OCI-LY3 (cell line): ENCODE measurements at regions not wholly inside any gene's neighbourhood (a gene's known extent, or its start where the extent isn't known, plus 50 kb on each side); places are given as distances from the start of the nearest gene placed in this dataset.

Source experiments
- H2AFZ ChIP-seq: fragments of 200-600, 300-600 bp; shearing (Covaris generic); 2 replicates; pipeline ENCODE4 v1.6.0; 2014; ENCODE audit warnings: antibody characterized with exemption, low read depth, low read length
- H3K27ac ChIP-seq: fragments of 200-600, 300-600 bp; sonication (generic); 2 replicates; pipeline ENCODE4 v1.5.1; 2014; ENCODE audit warnings: mild to moderate bottlenecking, low read length, moderate library complexity, mixed read lengths
- H3K27me3 ChIP-seq: fragments of 200-600, 300-600 bp; sonication (generic); 2 replicates; pipeline ENCODE4 v1.6.1; 2014; ENCODE audit warnings: low read depth, low read length, mixed read lengths
- H3K36me3 ChIP-seq: fragments of 200-600, 300-600 bp; sonication (generic); replicated peaks from 2 replicates; pipeline ENCODE3; 2014; ENCODE audit warnings: low read depth, low read length, mixed read lengths
- H3K4me1 ChIP-seq: fragments of 300-600, 200-600 bp; sonication (generic); 2 replicates; pipeline ENCODE4 v1.6.1; 2014; ENCODE audit warnings: low read length, mixed read lengths
- H3K4me2 ChIP-seq: fragments of 200-600, 300-600 bp; sonication (generic); 2 replicates; pipeline ENCODE4 v1.6.1; 2014; ENCODE audit warnings: low read length, mixed read lengths
- H3K4me3 ChIP-seq: fragments of 300-600, 200-600 bp; sonication (generic); 2 replicates; pipeline ENCODE4 v1.5.1; 2014; ENCODE audit warnings: antibody characterized with exemption, mild to moderate bottlenecking, low read length, moderate library complexity
- H3K79me2 ChIP-seq: fragments of 300-600, 200-600 bp; shearing (Covaris generic); 2 replicates; pipeline ENCODE4 v1.6.1; 2014; ENCODE audit warnings: mild to moderate bottlenecking, low read length, mixed read lengths
- H3K9ac ChIP-seq: fragments of 300-600, 200-600 bp; shearing (Covaris generic); 2 replicates; pipeline ENCODE4 v1.6.0; 2014; ENCODE audit warnings: mild to moderate bottlenecking, low read length, moderate library complexity
- H3K9me3 ChIP-seq: fragments of 200-600, 300-600 bp; shearing (Covaris generic); 2 replicates; pipeline ENCODE4 v1.6.1; 2014; ENCODE audit warnings: low read length, mixed read lengths; ENCODE audit not compliant: insufficient read depth
- H4K20me1 ChIP-seq: fragments of 200-600, 300-600 bp; sonication (generic); 2 replicates; pipeline ENCODE4 v1.6.1; 2016; ENCODE audit warnings: low read length, mixed read lengths; ENCODE audit not compliant: insufficient read depth
- EZH2phosphoT487 ChIP-seq: fragments of 200-600 bp; shearing (Covaris generic); IDR thresholded peaks from 2 replicates; pipeline ENCODE4 v1.6.1; 2018; ENCODE audit warnings: antibody characterized with exemption, mixed run types, low read depth
- TF ChIP-seq, protein P1 (sequence below): fragments of 200-600, 300-600 bp; sonication (generic); IDR thresholded peaks from 2 replicates; pipeline ENCODE4 v1.5.1; 2014; ENCODE audit warnings: antibody characterized with exemption, low read length, low read depth

DNA sequence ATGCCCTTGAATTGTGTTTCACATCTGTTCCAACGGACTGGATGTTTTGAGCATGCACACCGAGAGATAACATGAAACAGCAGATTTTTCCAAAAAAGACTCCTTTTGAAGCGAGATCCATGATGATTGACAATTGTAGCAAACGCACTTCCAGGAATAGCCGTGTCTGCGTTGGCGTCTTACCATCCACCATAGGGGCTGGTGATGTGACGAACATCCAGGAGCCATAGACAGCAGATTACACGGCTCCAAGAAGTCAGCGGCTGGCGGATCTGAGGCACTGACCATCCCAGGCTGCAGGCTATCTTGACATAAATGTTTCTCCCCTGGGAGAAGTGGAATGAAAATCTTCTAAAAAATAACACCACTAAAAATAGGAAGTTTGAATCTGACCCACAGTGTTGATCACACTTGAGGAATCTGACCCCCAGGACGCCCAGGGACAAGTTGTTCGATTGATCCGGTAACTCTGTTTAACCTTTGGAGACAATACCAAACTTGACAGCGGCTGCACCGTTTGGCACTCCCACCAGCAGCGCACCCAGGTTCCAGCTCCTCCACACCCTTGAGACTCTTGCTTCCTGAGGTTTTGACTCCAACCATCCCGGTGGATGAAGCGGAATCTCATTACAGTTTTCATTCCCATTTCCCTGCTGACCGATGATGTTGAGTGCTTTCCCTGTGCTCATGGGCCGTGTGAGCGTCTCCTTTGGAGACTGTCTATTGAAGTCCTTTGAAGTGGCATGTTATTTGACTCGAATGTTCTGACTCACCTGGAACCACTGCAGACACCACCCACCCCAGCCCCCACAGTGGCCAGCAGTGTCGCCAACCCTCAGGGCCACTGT is 140.0 kb upstream of the GPC1 start:
- Histone ChIP-seq H3K79me2 (no peaks in the 10 kb centered on the region), H3K9ac (no peak overlapping the region), H3K27ac (no peak overlapping the region), H2AFZ (no peak overlapping the region), H3K4me3 (no peak overlapping the region), H3K27me3 (no peaks in the 10 kb centered on the region), H4K20me1 (no peaks in the 10 kb centered on the region), H3K4me2 (no peak overlapping the region), H3K9me3 (no peaks in the 10 kb centered on the region), H3K36me3 (no peaks in the 10 kb centered on the region), H3K4me1 (no peaks in the 10 kb centered on the region)
- TF ChIP-seq, protein P1, sequence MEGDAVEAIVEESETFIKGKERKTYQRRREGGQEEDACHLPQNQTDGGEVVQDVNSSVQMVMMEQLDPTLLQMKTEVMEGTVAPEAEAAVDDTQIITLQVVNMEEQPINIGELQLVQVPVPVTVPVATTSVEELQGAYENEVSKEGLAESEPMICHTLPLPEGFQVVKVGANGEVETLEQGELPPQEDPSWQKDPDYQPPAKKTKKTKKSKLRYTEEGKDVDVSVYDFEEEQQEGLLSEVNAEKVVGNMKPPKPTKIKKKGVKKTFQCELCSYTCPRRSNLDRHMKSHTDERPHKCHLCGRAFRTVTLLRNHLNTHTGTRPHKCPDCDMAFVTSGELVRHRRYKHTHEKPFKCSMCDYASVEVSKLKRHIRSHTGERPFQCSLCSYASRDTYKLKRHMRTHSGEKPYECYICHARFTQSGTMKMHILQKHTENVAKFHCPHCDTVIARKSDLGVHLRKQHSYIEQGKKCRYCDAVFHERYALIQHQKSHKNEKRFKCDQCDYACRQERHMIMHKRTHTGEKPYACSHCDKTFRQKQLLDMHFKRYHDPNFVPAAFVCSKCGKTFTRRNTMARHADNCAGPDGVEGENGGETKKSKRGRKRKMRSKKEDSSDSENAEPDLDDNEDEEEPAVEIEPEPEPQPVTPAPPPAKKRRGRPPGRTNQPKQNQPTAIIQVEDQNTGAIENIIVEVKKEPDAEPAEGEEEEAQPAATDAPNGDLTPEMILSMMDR: no peak
- TF ChIP-seq EZH2phosphoT487: no peak

- Histone ChIP-seq H3K4me2 (no peak overlapping the region), H4K20me1 (no peaks in the 10 kb centered on the region), H3K4me3 (no peak overlapping the region), H3K27me3 (no peaks in the 10 kb centered on the region), H2AFZ (no peak overlapping the region), H3K9ac (no peak overlapping the region), H3K36me3 (no peaks in the 10 kb centered on the region), H3K79me2 (no peaks in the 10 kb centered on the region), H3K27ac (no peak overlapping the region), H3K4me1 (no peaks in the 10 kb centered on the region), H3K9me3 (no peaks in the 10 kb centered on the region)
- TF ChIP-seq, protein P1: no peak
- TF ChIP-seq EZH2phosphoT487: no peak
Observed at GRCh38 chr2:240296104-240296406, 139.4 kb upstream of the GPC1 start.

DNA sequence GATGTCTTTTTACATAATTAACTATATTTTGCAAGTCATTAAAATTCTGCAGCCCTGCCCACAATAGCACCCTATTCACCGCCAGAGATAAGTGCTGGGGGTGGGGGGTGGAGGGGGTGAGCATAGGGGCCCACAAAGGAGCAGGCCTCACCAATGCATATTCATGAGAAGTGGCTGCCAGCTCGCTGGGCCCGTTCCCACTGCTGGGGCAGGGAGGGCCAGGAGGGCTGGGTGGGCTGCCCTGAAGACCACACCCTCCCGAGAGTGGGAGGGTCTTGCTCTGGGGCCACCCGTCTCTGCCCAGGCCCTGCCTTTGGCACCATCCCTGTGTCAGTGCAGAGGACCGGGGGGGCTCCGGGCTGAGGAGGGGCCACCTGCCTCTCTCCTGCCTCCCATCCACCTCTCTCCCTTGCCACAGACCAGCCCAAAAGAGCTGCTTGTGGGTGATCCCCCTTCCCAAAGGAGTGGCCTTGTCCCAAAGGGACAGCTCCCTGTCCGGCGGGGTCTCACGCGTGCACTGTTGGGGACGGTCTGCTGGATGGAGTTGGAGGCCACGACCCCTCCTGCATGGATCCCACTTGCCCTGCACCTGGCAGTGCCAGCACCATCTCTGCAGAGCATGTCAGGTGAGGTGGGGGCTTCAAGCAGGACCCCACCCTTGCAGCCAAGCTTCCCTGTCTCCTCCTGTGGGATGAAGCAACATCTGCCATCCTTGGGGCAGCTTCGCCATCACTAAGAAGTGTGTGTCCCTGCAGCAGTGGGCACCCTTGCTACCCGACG is 138.8 kb upstream of the GPC1 start:
- Histone ChIP-seq H2AFZ (no peak overlapping the region), H3K36me3 (no peaks in the 10 kb centered on the region), H3K27me3 (no peaks in the 10 kb centered on the region), H3K4me2 (no peak overlapping the region), H3K9me3 (no peaks in the 10 kb centered on the region), H3K4me3 (no peak overlapping the region), H4K20me1 (no peaks in the 10 kb centered on the region), H3K9ac (no peak overlapping the region), H3K79me2 (no peaks in the 10 kb centered on the region), H3K4me1 (no peaks in the 10 kb centered on the region), H3K27ac (no peak overlapping the region)
- no peak for TF ChIP-seq EZH2phosphoT487
- TF ChIP-seq, protein P1: no peak

- Histone ChIP-seq H3K27ac (no peak overlapping the region), H3K4me1 (no peaks in the 10 kb centered on the region), H3K27me3 (no peaks in the 10 kb centered on the region), H3K4me2 (no peak overlapping the region), H4K20me1 (no peaks in the 10 kb centered on the region), H3K9me3 (no peaks in the 10 kb centered on the region), H3K79me2 (no peaks in the 10 kb centered on the region), H2AFZ (no peak overlapping the region), H3K9ac (no peak overlapping the region), H3K36me3 (no peaks in the 10 kb centered on the region), H3K4me3 (no peak overlapping the region)
- no peak for TF ChIP-seq EZH2phosphoT487
- TF ChIP-seq, protein P1: no peak
Observed at GRCh38 chr2:240297256-240298116, 138.0 kb upstream of the GPC1 start.
